ENCODE measurements at regions not wholly inside any gene's neighbourhood (a gene's known extent, or its start where the extent isn't known, plus 50 kb on each side); places are given as distances from the start of the nearest gene placed in this dataset.

DNA sequence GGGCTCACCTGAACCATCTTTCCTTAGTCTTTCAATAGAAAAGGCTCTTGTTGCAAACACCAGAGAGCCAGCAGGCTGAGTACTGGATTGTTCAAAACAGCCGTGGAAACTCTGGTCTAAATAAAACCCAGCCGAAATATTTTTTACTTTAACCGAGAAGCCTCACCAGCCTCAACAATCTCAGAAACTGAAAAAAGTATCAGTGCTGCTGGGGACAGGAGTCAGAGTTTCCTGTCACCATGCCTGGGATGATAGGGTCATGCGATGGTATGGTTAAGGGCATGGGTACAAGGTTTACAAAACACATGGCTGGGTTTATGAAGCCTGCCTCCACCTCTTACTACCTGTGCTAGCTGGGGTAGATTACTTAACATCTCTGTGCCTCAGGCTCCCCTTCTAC, 55.3 kb upstream of the FZD7 start:
- Histone ChIP-seq H3K9me3 (no peaks in the 10 kb centered on the region), H3K27me3 (peaks cover 0 to 7% (median 0%) of the 10 kb centered on the region in 7 donors), H3K4me1 (peaks cover 0 to 9% (median 0%) of the 10 kb centered on the region in 9 donors), H3K36me3 (no peaks in the 10 kb centered on the region), H3K27ac (no peak overlapping the region), H3K4me3 (no peak overlapping the region)
- 71 to 72% methylated on average over 4 of the region's 4 CpGs for WGBS, 2 donors
- ATAC-seq, result no peak
- intact Hi-C loops (cut with DNase I), result no loop called here
- TF ChIP-seq, protein P1, sequence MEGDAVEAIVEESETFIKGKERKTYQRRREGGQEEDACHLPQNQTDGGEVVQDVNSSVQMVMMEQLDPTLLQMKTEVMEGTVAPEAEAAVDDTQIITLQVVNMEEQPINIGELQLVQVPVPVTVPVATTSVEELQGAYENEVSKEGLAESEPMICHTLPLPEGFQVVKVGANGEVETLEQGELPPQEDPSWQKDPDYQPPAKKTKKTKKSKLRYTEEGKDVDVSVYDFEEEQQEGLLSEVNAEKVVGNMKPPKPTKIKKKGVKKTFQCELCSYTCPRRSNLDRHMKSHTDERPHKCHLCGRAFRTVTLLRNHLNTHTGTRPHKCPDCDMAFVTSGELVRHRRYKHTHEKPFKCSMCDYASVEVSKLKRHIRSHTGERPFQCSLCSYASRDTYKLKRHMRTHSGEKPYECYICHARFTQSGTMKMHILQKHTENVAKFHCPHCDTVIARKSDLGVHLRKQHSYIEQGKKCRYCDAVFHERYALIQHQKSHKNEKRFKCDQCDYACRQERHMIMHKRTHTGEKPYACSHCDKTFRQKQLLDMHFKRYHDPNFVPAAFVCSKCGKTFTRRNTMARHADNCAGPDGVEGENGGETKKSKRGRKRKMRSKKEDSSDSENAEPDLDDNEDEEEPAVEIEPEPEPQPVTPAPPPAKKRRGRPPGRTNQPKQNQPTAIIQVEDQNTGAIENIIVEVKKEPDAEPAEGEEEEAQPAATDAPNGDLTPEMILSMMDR (IDR thresholded peaks at IDR 0.05), result no peak
- no peak for DNase-seq

DNA sequence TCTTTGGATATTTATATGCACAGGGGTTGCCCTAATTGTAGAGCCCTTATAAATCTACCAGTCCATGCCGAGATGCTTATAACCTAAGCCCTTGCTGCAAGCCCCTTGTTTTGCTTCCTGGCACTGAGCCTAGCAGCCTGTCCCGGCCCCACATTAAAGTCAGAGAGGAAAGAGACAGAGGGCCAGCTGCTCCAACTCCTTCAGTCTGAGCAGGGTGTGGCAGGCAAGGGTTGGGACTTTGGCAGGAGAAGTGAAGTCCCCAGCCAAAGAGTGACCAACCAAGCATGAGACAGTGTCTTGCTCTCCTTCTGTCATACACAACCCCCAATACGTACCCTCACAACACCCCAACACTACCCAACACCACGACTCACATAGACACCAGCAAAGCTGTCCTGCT, 54.7 kb upstream of the FZD7 start:
- Histone ChIP-seq H3K27ac (no peak overlapping the region), H3K4me3 (no peak overlapping the region), H3K27me3 (peaks cover 0 to 7% (median 0%) of the 10 kb centered on the region in 7 donors), H3K4me1 (peaks cover 0 to 9% (median 0%) of the 10 kb centered on the region in 9 donors), H3K9me3 (no peaks in the 10 kb centered on the region), H3K36me3 (no peaks in the 10 kb centered on the region)
- TF ChIP-seq, protein P1 (IDR thresholded peaks at IDR 0.05), result no peak
- 48 to 52% methylated on average over 4 of the region's 4 CpGs for WGBS, 2 donors
- intact Hi-C loops (cut with DNase I), result no loop called here
- DNase-seq (no peak), ATAC-seq (peak in 2 of 8 donors; percentile 25 to 35)

DNA sequence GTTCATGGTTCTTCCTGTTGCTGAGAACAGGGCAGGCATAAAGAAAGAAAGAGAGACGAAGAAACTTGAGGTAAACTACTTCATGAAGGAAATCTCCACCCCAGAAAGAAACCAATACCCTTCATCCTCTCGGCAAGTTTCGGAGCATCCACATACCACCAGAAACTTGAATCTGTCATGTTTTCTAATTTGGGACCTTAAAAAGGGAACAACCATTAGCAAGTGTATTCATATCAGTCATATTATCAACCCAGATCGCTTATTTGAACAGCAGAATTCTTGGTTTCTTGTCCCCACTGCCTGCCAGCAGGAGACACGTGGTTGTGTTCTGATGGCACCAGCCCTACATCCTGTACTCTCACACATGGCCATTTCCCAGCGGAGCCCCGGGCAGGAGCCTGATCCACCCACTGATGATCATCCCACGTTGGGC, 53.2 kb upstream of the FZD7 start:
- no peak for ATAC-seq
- Histone ChIP-seq H3K4me1 (no peaks in the 10 kb centered on the region), H3K36me3 (no peaks in the 10 kb centered on the region), H3K27me3 (peaks cover 0 to 7% (median 0%) of the 10 kb centered on the region in 7 donors), H3K4me3 (no peak overlapping the region), H3K9me3 (no peaks in the 10 kb centered on the region), H3K27ac (no peak overlapping the region)
- intact Hi-C loops (cut with DNase I), result no loop called here
- WGBS, 2 donors, result 72 to 77% methylated on average over 8 of the region's 8 CpGs
- TF ChIP-seq, protein P1 (IDR thresholded peaks at IDR 0.05), result no peak
- no peak for DNase-seq

DNA sequence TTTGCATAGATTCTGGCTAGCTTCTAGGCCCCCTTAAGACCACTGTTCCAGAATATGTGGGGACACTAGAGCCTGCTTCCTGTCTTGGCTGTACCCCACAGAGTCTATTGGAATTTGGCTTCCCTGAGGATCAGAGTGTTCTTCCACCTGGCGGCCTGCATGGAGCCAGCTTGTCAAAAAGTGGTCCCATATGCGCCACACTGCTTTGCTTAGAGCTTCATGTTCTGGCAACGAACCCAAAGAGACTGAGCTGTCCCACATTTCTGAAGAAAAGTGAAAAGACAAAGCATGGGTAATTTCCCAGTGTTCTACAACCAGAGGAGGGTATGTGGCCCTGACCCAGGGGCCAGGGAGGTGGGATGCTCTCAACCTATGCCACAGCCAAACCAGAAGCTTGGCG, 52.7 kb upstream of the FZD7 start:
- DNase-seq, result no peak
- Histone ChIP-seq H3K27ac (no peak overlapping the region), H3K36me3 (no peaks in the 10 kb centered on the region), H3K4me1 (no peaks in the 10 kb centered on the region), H3K4me3 (no peak overlapping the region), H3K9me3 (no peaks in the 10 kb centered on the region), H3K27me3 (peaks cover 0 to 7% (median 0%) of the 10 kb centered on the region in 7 donors)
- TF ChIP-seq, protein P1 (IDR thresholded peaks at IDR 0.05), result no peak
- no peak for ATAC-seq
- WGBS, 2 donors, result 94 to 96% methylated on average over 4 of the region's 4 CpGs
- intact Hi-C loops (cut with DNase I), result no loop called here
